IMR-90 (cell line): ENCODE measurements at regions not wholly inside any gene's neighbourhood (a gene's known extent, or its start where the extent isn't known, plus 50 kb on each side); places are given as distances from the start of the nearest gene placed in this dataset.

Experiments used
- POLR2A ChIP-seq: IDR thresholded peaks from 2 replicates; pipeline ENCODE4 v1.6.1; 2012; ENCODE audit warnings: mild to moderate bottlenecking, low read depth, low read length
- TF ChIP-seq, protein P1 (sequence below): conservative IDR thresholded peaks from 2 replicates; pipeline ENCODE4 v1.5.1; 2012; ENCODE audit warnings: mild to moderate bottlenecking, low read depth, low read length, improper control_type of control experiment

DNA sequence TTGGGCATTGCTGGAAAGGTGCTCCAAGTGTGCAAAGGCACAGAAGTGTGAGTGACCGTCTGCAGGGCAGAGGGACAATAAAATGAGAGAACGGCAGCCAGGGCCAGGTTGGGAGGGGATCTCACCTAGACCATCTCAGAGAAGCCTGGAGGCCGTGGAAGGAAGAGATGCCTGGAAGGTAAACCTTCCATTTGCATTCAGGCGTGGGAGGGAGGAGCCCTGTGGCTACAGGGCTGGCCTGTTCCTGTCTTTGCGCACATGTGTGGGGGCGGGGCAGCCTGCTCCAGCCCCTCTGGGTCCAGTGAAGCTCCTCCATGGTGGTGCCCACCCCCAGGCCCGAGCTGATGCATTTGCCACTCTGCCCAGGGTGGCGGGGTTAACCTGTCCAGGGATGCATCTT lies 473.6 kb upstream of the MGMT start:
- TF ChIP-seq POLR2A, result no peak
- TF ChIP-seq, protein P1, sequence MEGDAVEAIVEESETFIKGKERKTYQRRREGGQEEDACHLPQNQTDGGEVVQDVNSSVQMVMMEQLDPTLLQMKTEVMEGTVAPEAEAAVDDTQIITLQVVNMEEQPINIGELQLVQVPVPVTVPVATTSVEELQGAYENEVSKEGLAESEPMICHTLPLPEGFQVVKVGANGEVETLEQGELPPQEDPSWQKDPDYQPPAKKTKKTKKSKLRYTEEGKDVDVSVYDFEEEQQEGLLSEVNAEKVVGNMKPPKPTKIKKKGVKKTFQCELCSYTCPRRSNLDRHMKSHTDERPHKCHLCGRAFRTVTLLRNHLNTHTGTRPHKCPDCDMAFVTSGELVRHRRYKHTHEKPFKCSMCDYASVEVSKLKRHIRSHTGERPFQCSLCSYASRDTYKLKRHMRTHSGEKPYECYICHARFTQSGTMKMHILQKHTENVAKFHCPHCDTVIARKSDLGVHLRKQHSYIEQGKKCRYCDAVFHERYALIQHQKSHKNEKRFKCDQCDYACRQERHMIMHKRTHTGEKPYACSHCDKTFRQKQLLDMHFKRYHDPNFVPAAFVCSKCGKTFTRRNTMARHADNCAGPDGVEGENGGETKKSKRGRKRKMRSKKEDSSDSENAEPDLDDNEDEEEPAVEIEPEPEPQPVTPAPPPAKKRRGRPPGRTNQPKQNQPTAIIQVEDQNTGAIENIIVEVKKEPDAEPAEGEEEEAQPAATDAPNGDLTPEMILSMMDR, result no peak
